GM23338 (cell line): ENCODE measurements at regions not wholly inside any gene's neighbourhood (a gene's known extent, or its start where the extent isn't known, plus 50 kb on each side); places are given as distances from the start of the nearest gene placed in this dataset.

ENCODE experiments used
- ATAC-seq: fragments of 200-7000 bp; cut with Tn5 transposase; 3 replicates; pipeline ENCODE4 v1.9.1; 2020
- DNase-seq: peaks from one replicate; pipeline ENCODE4 v3.0.0-alpha.2; 2015; ENCODE audit warnings: low spot score
- H2AFZ ChIP-seq: fragments of 200-600 bp; sonication (generic); 2 replicates; pipeline ENCODE4 v1.8.0; 2016; ENCODE audit warnings: antibody characterized with exemption, mild to moderate bottlenecking, moderate library complexity
- H3F3A ChIP-seq: fragments of 200-600 bp; sonication (generic); replicated peaks from 2 replicates; pipeline ENCODE4 v1.8.0; 2017; ENCODE audit warnings: antibody characterized with exemption, mixed run types, low read depth
- H3K27ac ChIP-seq: fragments of 200-600 bp; sonication (generic); 2 replicates; pipeline ENCODE4 v1.6.1; 2016; ENCODE audit warnings: low read depth
- H3K27me3 ChIP-seq: fragments of 200-600 bp; sonication (generic); 2 replicates; pipeline ENCODE4 v1.8.0; 2016; ENCODE audit warnings: mild to moderate bottlenecking, mixed run types, moderate library complexity; ENCODE audit not compliant: insufficient read depth
- H3K36me3 ChIP-seq: fragments of 200-600 bp; sonication (generic); 2 replicates; pipeline ENCODE4 v1.8.0; 2016; ENCODE audit warnings: mild to moderate bottlenecking; ENCODE audit not compliant: insufficient read depth
- H3K4me1 ChIP-seq: fragments of 200-600 bp; sonication (generic); 2 replicates; pipeline ENCODE4 v1.8.0; 2016; ENCODE audit warnings: mild to moderate bottlenecking, moderate library complexity; ENCODE audit not compliant: insufficient read depth
- H3K4me2 ChIP-seq: fragments of 200-600 bp; sonication (generic); 2 replicates; pipeline ENCODE4 v1.7.1; 2017; ENCODE audit warnings: mixed run types
- H3K4me3 ChIP-seq: fragments of 200-600 bp; sonication (generic); 2 replicates; pipeline ENCODE4 v1.6.1; 2016; ENCODE audit warnings: mixed run types
- H3K79me2 ChIP-seq: fragments of 200-600 bp; sonication (generic); replicated peaks from 2 replicates; pipeline ENCODE4 v1.8.0; 2017; ENCODE audit warnings: mild to moderate bottlenecking; ENCODE audit not compliant: insufficient read depth
- H3K9me2 ChIP-seq: fragments of 200-600 bp; sonication (generic); 2 replicates; pipeline ENCODE4 v1.8.0; 2017; ENCODE audit not compliant: insufficient read depth
- H4K20me1 ChIP-seq: fragments of 200-600 bp; sonication (generic); replicated peaks from 2 replicates; pipeline ENCODE4 v1.8.0; 2017; ENCODE audit warnings: mild to moderate bottlenecking; ENCODE audit not compliant: insufficient read depth
- H3K27ac Mint-ChIP-seq: 2 replicates; pipeline ENCODE4 v1.8.0; 2020; ENCODE audit warnings: inconsistent platforms, mild to moderate bottlenecking, moderate library complexity, mixed read lengths
- H3K27me3 Mint-ChIP-seq: 3 replicates; pipeline ENCODE4 v1.8.0; 2022; ENCODE audit warnings: low read depth, mild to moderate bottlenecking, moderate library complexity, mixed read lengths, inconsistent platforms; ENCODE audit not compliant: insufficient read depth, poor library complexity
- H3K36me3 Mint-ChIP-seq: 3 replicates; pipeline ENCODE4 v1.8.0; 2021; ENCODE audit warnings: low read depth, mild to moderate bottlenecking, inconsistent platforms, moderate library complexity, mixed read lengths
- H3K4me1 Mint-ChIP-seq: 3 replicates; pipeline ENCODE4 v1.8.0; 2020; ENCODE audit warnings: mild to moderate bottlenecking, inconsistent platforms, mixed read lengths
- H3K4me3 Mint-ChIP-seq: 3 replicates; pipeline ENCODE4 v1.8.0; 2021; ENCODE audit warnings: moderate library complexity, mild to moderate bottlenecking, inconsistent platforms, mixed read lengths
- H3K9me3 Mint-ChIP-seq: 3 replicates; pipeline ENCODE4 v1.8.0; 2020; ENCODE audit warnings: moderate library complexity, mild to moderate bottlenecking, inconsistent platforms, mixed read lengths
- ETS1 ChIP-seq: IDR thresholded peaks from 2 replicates; pipeline ENCODE4 v1.6.1; 2016; ENCODE audit warnings: antibody characterized with exemption
- EZH2 ChIP-seq: fragments of 200-600 bp; sonication (generic); IDR thresholded peaks from one replicate; pipeline ENCODE4 v1.8.0; 2017; ENCODE audit warnings: antibody characterized with exemption, mild to moderate bottlenecking, low read depth; ENCODE audit not compliant: unreplicated experiment
- EZH2phosphoT487 ChIP-seq: fragments of 200-600 bp; sonication (generic); IDR thresholded peaks from one replicate; pipeline ENCODE4 v1.8.1; 2018; ENCODE audit warnings: antibody characterized with exemption; ENCODE audit not compliant: unreplicated experiment
- JUNB ChIP-seq: IDR thresholded peaks from one replicate; pipeline ENCODE4 v1.6.1; 2016; ENCODE audit warnings: antibody characterized with exemption; ENCODE audit not compliant: unreplicated experiment
- NANOG ChIP-seq: IDR thresholded peaks from 2 replicates; pipeline ENCODE4 v1.6.1; 2016; ENCODE audit warnings: antibody characterized with exemption, borderline replicate concordance
- POLR2AphosphoS5 ChIP-seq: IDR thresholded peaks from 2 replicates; pipeline ENCODE4 v1.6.1; 2016; ENCODE audit warnings: antibody characterized with exemption, low read depth
- STAT1 ChIP-seq: IDR thresholded peaks from one replicate; pipeline ENCODE4 v1.6.1; 2016; ENCODE audit warnings: antibody characterized with exemption; ENCODE audit not compliant: unreplicated experiment
- ZNF114 ChIP-seq: fragments of 250-450 bp; sonication (Bioruptor Pico); IDR thresholded peaks from 2 replicates; pipeline ENCODE4 v1.5.0; 2020; ENCODE audit warnings: mild to moderate bottlenecking, moderate library complexity
- ZNF331 ChIP-seq: fragments of 250-450 bp; sonication (Bioruptor Pico); IDR thresholded peaks from 2 replicates; pipeline ENCODE4 v1.5.0; 2020; ENCODE audit warnings: low read depth, mild to moderate bottlenecking, moderate library complexity
- TF ChIP-seq, protein P1 (sequence below): IDR thresholded peaks from one replicate; pipeline ENCODE4 v1.6.1; 2018; ENCODE audit warnings: antibody characterized with exemption; ENCODE audit not compliant: unreplicated experiment
- TF ChIP-seq, protein P2 (sequence below): fragments of 250-450 bp; sonication (Bioruptor Pico); IDR thresholded peaks from 2 replicates; pipeline ENCODE4 v1.5.0; 2020; ENCODE audit warnings: mild to moderate bottlenecking, moderate library complexity

DNA sequence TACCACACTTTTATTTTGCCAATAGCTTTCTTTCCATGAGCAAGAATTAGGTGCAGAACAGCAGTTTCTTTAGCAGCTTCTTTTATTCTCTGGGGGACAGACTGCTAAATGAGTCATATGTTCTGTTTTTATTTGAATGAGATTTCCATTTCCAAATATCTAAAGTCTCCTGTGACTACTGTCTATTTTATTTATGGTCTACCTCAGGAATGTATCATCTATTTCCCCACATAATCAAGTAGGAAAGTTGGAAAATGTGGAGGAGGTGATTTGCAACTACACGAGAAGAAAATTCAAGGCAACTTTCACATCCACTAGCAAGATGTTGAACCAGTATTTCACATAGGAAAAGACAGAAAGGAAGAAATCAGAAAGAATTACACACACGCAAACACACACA, 139.9 kb upstream of the MEX3C start:
- TF ChIP-seq POLR2AphosphoS5 = no peak
- no peak for TF ChIP-seq ZNF114 (CRISPR knock-in tag)
- no peak for TF ChIP-seq EZH2
- TF ChIP-seq ETS1 = no peak
- TF ChIP-seq, protein P1, sequence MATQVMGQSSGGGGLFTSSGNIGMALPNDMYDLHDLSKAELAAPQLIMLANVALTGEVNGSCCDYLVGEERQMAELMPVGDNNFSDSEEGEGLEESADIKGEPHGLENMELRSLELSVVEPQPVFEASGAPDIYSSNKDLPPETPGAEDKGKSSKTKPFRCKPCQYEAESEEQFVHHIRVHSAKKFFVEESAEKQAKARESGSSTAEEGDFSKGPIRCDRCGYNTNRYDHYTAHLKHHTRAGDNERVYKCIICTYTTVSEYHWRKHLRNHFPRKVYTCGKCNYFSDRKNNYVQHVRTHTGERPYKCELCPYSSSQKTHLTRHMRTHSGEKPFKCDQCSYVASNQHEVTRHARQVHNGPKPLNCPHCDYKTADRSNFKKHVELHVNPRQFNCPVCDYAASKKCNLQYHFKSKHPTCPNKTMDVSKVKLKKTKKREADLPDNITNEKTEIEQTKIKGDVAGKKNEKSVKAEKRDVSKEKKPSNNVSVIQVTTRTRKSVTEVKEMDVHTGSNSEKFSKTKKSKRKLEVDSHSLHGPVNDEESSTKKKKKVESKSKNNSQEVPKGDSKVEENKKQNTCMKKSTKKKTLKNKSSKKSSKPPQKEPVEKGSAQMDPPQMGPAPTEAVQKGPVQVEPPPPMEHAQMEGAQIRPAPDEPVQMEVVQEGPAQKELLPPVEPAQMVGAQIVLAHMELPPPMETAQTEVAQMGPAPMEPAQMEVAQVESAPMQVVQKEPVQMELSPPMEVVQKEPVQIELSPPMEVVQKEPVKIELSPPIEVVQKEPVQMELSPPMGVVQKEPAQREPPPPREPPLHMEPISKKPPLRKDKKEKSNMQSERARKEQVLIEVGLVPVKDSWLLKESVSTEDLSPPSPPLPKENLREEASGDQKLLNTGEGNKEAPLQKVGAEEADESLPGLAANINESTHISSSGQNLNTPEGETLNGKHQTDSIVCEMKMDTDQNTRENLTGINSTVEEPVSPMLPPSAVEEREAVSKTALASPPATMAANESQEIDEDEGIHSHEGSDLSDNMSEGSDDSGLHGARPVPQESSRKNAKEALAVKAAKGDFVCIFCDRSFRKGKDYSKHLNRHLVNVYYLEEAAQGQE = no peak
- TF ChIP-seq JUNB = no peak
- TF ChIP-seq ZNF331 = no peak
- TF ChIP-seq STAT1 = no peak
- H3K9me2 ChIP-seq = peaks cover 6% of the 10 kb centered on the region; the same call in 1 of the 2 replicates
- H3K4me1 ChIP-seq = no peaks in the 10 kb centered on the region
- H3K27ac Mint-ChIP-seq = no peak overlapping the region
- H3K36me3 Mint-ChIP-seq = no peaks in the 10 kb centered on the region
- no peaks in the 10 kb centered on the region for H4K20me1 ChIP-seq
- H3K27me3 ChIP-seq = no peaks in the 10 kb centered on the region
- no peaks in the 10 kb centered on the region for H3F3A ChIP-seq
- H3K27ac ChIP-seq = no peak overlapping the region
- DNase-seq = no peak
- H3K9me3 Mint-ChIP-seq = no peaks in the 10 kb centered on the region
- no peak for ATAC-seq
- H3K4me3 Mint-ChIP-seq = no peak overlapping the region
- H3K36me3 ChIP-seq = no peaks in the 10 kb centered on the region
- no peaks in the 10 kb centered on the region for H3K4me1 Mint-ChIP-seq
- no peak overlapping the region for H3K4me2 ChIP-seq
- H3K27me3 Mint-ChIP-seq = no peaks in the 10 kb centered on the region
- no peak overlapping the region for H3K4me3 ChIP-seq
- no peak overlapping the region for H2AFZ ChIP-seq
- H3K79me2 ChIP-seq = no peaks in the 10 kb centered on the region

- DNase-seq (no peak), ATAC-seq (no peak)
- H3K4me2 ChIP-seq = no peak overlapping the region
- no peaks in the 10 kb centered on the region for H3F3A ChIP-seq
- no peaks in the 10 kb centered on the region for H3K9me3 Mint-ChIP-seq
- no peak overlapping the region for H3K27ac ChIP-seq
- no peak overlapping the region for H3K4me3 ChIP-seq
- no peak overlapping the region for H3K4me3 Mint-ChIP-seq
- H3K4me1 Mint-ChIP-seq = no peaks in the 10 kb centered on the region
- H3K36me3 Mint-ChIP-seq = no peaks in the 10 kb centered on the region
- H3K27ac Mint-ChIP-seq = no peak overlapping the region
- H3K27me3 Mint-ChIP-seq = no peaks in the 10 kb centered on the region
- H3K79me2 ChIP-seq = no peaks in the 10 kb centered on the region
- no peaks in the 10 kb centered on the region for H4K20me1 ChIP-seq
- H3K4me1 ChIP-seq = no peaks in the 10 kb centered on the region
- H3K36me3 ChIP-seq = no peaks in the 10 kb centered on the region
- no peak overlapping the region for H2AFZ ChIP-seq
- peaks cover 6% of the 10 kb centered on the region; the same call in 1 of the 2 replicates for H3K9me2 ChIP-seq
- no peaks in the 10 kb centered on the region for H3K27me3 ChIP-seq
- TF ChIP-seq ETS1 (no peak), EZH2 (no peak), ZNF331 (no peak), POLR2AphosphoS5 (no peak), EZH2phosphoT487 (no peak), NANOG (no peak)
- TF ChIP-seq, protein P2, sequence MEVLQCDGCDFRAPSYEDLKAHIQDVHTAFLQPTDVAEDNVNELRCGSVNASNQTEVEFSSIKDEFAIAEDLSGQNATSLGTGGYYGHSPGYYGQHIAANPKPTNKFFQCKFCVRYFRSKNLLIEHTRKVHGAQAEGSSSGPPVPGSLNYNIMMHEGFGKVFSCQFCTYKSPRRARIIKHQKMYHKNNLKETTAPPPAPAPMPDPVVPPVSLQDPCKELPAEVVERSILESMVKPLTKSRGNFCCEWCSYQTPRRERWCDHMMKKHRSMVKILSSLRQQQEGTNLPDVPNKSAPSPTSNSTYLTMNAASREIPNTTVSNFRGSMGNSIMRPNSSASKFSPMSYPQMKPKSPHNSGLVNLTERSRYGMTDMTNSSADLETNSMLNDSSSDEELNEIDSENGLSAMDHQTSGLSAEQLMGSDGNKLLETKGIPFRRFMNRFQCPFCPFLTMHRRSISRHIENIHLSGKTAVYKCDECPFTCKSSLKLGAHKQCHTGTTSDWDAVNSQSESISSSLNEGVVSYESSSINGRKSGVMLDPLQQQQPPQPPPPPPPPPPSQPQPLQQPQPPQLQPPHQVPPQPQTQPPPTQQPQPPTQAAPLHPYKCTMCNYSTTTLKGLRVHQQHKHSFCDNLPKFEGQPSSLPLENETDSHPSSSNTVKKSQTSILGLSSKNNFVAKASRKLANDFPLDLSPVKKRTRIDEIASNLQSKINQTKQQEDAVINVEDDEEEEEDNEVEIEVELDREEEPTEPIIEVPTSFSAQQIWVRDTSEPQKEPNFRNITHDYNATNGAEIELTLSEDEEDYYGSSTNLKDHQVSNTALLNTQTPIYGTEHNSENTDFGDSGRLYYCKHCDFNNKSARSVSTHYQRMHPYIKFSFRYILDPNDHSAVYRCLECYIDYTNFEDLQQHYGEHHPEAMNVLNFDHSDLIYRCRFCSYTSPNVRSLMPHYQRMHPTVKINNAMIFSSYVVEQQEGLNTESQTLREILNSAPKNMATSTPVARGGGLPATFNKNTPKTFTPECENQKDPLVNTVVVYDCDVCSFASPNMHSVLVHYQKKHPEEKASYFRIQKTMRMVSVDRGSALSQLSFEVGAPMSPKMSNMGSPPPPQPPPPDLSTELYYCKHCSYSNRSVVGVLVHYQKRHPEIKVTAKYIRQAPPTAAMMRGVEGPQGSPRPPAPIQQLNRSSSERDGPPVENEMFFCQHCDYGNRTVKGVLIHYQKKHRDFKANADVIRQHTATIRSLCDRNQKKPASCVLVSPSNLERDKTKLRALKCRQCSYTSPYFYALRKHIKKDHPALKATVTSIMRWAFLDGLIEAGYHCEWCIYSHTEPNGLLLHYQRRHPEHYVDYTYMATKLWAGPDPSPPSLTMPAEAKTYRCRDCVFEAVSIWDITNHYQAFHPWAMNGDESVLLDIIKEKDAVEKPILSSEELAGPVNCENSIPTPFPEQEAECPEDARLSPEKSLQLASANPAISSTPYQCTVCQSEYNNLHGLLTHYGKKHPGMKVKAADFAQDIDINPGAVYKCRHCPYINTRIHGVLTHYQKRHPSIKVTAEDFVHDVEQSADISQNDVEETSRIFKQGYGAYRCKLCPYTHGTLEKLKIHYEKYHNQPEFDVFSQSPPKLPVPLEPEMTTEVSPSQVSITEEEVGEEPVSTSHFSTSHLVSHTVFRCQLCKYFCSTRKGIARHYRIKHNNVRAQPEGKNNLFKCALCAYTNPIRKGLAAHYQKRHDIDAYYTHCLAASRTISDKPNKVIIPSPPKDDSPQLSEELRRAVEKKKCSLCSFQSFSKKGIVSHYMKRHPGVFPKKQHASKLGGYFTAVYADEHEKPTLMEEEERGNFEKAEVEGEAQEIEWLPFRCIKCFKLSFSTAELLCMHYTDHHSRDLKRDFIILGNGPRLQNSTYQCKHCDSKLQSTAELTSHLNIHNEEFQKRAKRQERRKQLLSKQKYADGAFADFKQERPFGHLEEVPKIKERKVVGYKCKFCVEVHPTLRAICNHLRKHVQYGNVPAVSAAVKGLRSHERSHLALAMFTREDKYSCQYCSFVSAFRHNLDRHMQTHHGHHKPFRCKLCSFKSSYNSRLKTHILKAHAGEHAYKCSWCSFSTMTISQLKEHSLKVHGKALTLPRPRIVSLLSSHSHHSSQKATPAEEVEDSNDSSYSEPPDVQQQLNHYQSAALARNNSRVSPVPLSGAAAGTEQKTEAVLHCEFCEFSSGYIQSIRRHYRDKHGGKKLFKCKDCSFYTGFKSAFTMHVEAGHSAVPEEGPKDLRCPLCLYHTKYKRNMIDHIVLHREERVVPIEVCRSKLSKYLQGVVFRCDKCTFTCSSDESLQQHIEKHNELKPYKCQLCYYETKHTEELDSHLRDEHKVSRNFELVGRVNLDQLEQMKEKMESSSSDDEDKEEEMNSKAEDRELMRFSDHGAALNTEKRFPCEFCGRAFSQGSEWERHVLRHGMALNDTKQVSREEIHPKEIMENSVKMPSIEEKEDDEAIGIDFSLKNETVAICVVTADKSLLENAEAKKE = no peak
Observed at GRCh38 chr18:51339856-51340255, 142.4 kb upstream of the MEX3C start.
